HEK293 (cell line): ENCODE measurements at regions not wholly inside any gene's neighbourhood (a gene's known extent, or its start where the extent isn't known, plus 50 kb on each side); places are given as distances from the start of the nearest gene placed in this dataset.

Experiments
- CTCF ChIA-PET: fragments of 350-600 bp; formaldehyde crosslinking; extraction: SDS; loops from one replicate; lab custom pipeline; 2021; ENCODE audit warnings: antibody characterized with exemption; lab: Yijun Ruan, JAX
- POLR2A ChIA-PET: fragments of 300-600 bp; formaldehyde crosslinking; extraction: SDS; loops from one replicate; lab custom pipeline; 2020; ENCODE audit warnings: antibody characterized with exemption, inconsistent platforms; lab: Yijun Ruan, JAX
- H3K27ac ChIP-seq: fragments of 200-500 bp; sonication (Bioruptor generic); 2 replicates; pipeline ENCODE4 v1.5.1; 2014; ENCODE audit warnings: low read depth, low read length, control low read depth, inconsistent platforms; ENCODE audit errors: extremely low read depth
- H3K36me3 ChIP-seq, 2 experiments: fragments of 200-500 bp in 1 of 2; sonication (Bioruptor generic) in 1 of 2; 1 replicate in 1 of 2; 2 replicates in 1 of 2; pipeline ENCODE4 v1.5.1; 2014 to 2017; ENCODE audit warnings: inconsistent platforms in 2 of 2, low read length in 2 of 2; ENCODE audit not compliant: control insufficient read depth in 2 of 2, insufficient read depth in 1 of 2
- H3K4me1 ChIP-seq: fragments of 200-500 bp; sonication (Bioruptor generic); 2 replicates; pipeline ENCODE4 v1.5.1; 2014; ENCODE audit warnings: mild to moderate bottlenecking, low read length, inconsistent platforms; ENCODE audit not compliant: control insufficient read depth, insufficient read depth
- H3K4me3 ChIP-seq: 2 replicates; pipeline ENCODE4 v1.5.1; 2011; ENCODE audit warnings: low read depth, mild to moderate bottlenecking, control low read depth, low read length, moderate library complexity
- H3K9me3 ChIP-seq: fragments of 200-500 bp; sonication (Bioruptor generic); 2 replicates; pipeline ENCODE4 v1.5.1; 2014; ENCODE audit warnings: low read depth, low read length, inconsistent platforms; ENCODE audit not compliant: control insufficient read depth, insufficient read depth
- HOXD13 ChIP-seq: sonication (generic); formaldehyde crosslinking; IDR thresholded peaks from 2 replicates; pipeline ENCODE4 v1.8.0; 2022; ENCODE audit warnings: missing genetic modification reagents, borderline replicate concordance
- KLF16 ChIP-seq: fragments of 450-650 bp; formaldehyde crosslinking; IDR thresholded peaks from 2 replicates; pipeline ENCODE4 v1.5.1; 2017; ENCODE audit warnings: missing biosample characterization, missing genetic modification characterization
- KLF8 ChIP-seq: fragments of 450-650 bp; formaldehyde crosslinking; IDR thresholded peaks from 2 replicates; pipeline ENCODE4 v1.5.1; 2016; ENCODE audit warnings: missing biosample characterization, missing genetic modification characterization
- REPIN1 ChIP-seq: fragments of 450-650 bp; formaldehyde crosslinking; IDR thresholded peaks from 2 replicates; pipeline ENCODE4 v1.5.1; 2017; ENCODE audit warnings: missing biosample characterization, missing genetic modification characterization, low read depth
- SCRT2 ChIP-seq: fragments of 450-650 bp; formaldehyde crosslinking; IDR thresholded peaks from 2 replicates; pipeline ENCODE4 v1.5.1; 2016; ENCODE audit warnings: missing biosample characterization, missing genetic modification characterization
- SETDB1 ChIP-seq: IDR thresholded peaks from one replicate; pipeline ENCODE4 v1.6.1; 2017; ENCODE audit warnings: mild to moderate bottlenecking, low read length, moderate library complexity, mixed read lengths; ENCODE audit not compliant: insufficient read length
- SP2 ChIP-seq: fragments of 450-650 bp; formaldehyde crosslinking; IDR thresholded peaks from 2 replicates; pipeline ENCODE4 v1.5.1; 2016; ENCODE audit warnings: missing biosample characterization, missing genetic modification characterization
- ZBTB48 ChIP-seq: fragments of 450-650 bp; formaldehyde crosslinking; IDR thresholded peaks from 2 replicates; pipeline ENCODE4 v1.5.1; 2016; ENCODE audit warnings: missing biosample characterization, missing genetic modification characterization
- ZFHX2 ChIP-seq: fragments of 450-650 bp; formaldehyde crosslinking; conservative IDR thresholded peaks from 2 replicates; pipeline ENCODE4 v1.5.1; 2016; ENCODE audit warnings: missing biosample characterization, missing genetic modification characterization
- ZNF138 ChIP-seq: fragments of 450-650 bp; formaldehyde crosslinking; IDR thresholded peaks from 2 replicates; pipeline ENCODE4 v1.5.1; 2016; ENCODE audit warnings: missing biosample characterization, missing genetic modification characterization, borderline replicate concordance
- ZNF16 ChIP-seq: fragments of 450-650 bp; formaldehyde crosslinking; IDR thresholded peaks from 2 replicates; pipeline ENCODE4 v1.5.1; 2016; ENCODE audit warnings: low read depth, missing biosample characterization, missing genetic modification characterization
- ZNF19 ChIP-seq: fragments of 450-650 bp; formaldehyde crosslinking; IDR thresholded peaks from 2 replicates; pipeline ENCODE4; 2016; ENCODE audit warnings: missing biosample characterization, missing genetic modification characterization, low read depth
- ZNF239 ChIP-seq: fragments of 450-650 bp; formaldehyde crosslinking; IDR thresholded peaks from 2 replicates; pipeline ENCODE4 v1.5.1; 2016; ENCODE audit warnings: missing biosample characterization, missing genetic modification characterization
- ZNF24 ChIP-seq: fragments of 450-650 bp; formaldehyde crosslinking; IDR thresholded peaks from 2 replicates; pipeline ENCODE4 v1.5.1; 2016; ENCODE audit warnings: missing biosample characterization, missing genetic modification characterization
- ZNF292 ChIP-seq: fragments of 450-650 bp; formaldehyde crosslinking; IDR thresholded peaks from 2 replicates; pipeline ENCODE4 v1.5.1; 2016; ENCODE audit warnings: low read depth, missing biosample characterization, missing genetic modification characterization, borderline replicate concordance
- ZNF302 ChIP-seq: fragments of 450-650 bp; formaldehyde crosslinking; IDR thresholded peaks from 2 replicates; pipeline ENCODE4 v1.5.1; 2016; ENCODE audit warnings: missing biosample characterization, missing genetic modification characterization, low read depth
- ZNF311 ChIP-seq: fragments of 450-650 bp; formaldehyde crosslinking; IDR thresholded peaks from 2 replicates; pipeline ENCODE4 v1.5.1; 2017; ENCODE audit warnings: missing biosample characterization, missing genetic modification characterization, borderline replicate concordance
- ZNF394 ChIP-seq: fragments of 450-650 bp; formaldehyde crosslinking; IDR thresholded peaks from 2 replicates; pipeline ENCODE4 v1.5.1; 2016; ENCODE audit warnings: missing biosample characterization, missing genetic modification characterization, mild to moderate bottlenecking, moderate library complexity, borderline replicate concordance
- ZNF473 ChIP-seq: fragments of 450-650 bp; formaldehyde crosslinking; IDR thresholded peaks from 2 replicates; pipeline ENCODE4 v1.5.1; 2017; ENCODE audit warnings: missing biosample characterization, missing genetic modification characterization
- ZNF521 ChIP-seq: fragments of 450-650 bp; formaldehyde crosslinking; IDR thresholded peaks from 2 replicates; pipeline ENCODE4 v1.5.1; 2017; ENCODE audit warnings: missing biosample characterization, mild to moderate bottlenecking, missing genetic modification characterization
- ZNF558 ChIP-seq: fragments of 450-650 bp; formaldehyde crosslinking; IDR thresholded peaks from 2 replicates; pipeline ENCODE4 v1.5.1; 2016; ENCODE audit warnings: missing biosample characterization, missing genetic modification characterization
- ZNF560 ChIP-seq: fragments of 450-650 bp; formaldehyde crosslinking; IDR thresholded peaks from 2 replicates; pipeline ENCODE4 v1.5.1; 2017; ENCODE audit warnings: missing biosample characterization, missing genetic modification characterization, borderline replicate concordance
- ZNF585B ChIP-seq: fragments of 450-650 bp; formaldehyde crosslinking; IDR thresholded peaks from 2 replicates; pipeline ENCODE4 v1.5.1; 2016; ENCODE audit warnings: missing biosample characterization, missing genetic modification characterization
- ZNF658 ChIP-seq: fragments of 450-650 bp; formaldehyde crosslinking; IDR thresholded peaks from 2 replicates; pipeline ENCODE4; 2016; ENCODE audit warnings: missing biosample characterization, missing genetic modification characterization
- ZNF660 ChIP-seq: fragments of 450-650 bp; IDR thresholded peaks from 2 replicates; pipeline ENCODE4 v1.5.1; 2018; ENCODE audit warnings: missing biosample characterization, mild to moderate bottlenecking, missing genetic modification characterization
- ZNF76 ChIP-seq: fragments of 450-650 bp; formaldehyde crosslinking; IDR thresholded peaks from 2 replicates; pipeline ENCODE4; 2016; ENCODE audit warnings: low read depth, missing biosample characterization, missing genetic modification characterization, borderline replicate concordance
- TF ChIP-seq, protein P1 (sequence below): fragments of 450-650 bp; formaldehyde crosslinking; IDR thresholded peaks from 2 replicates; pipeline ENCODE4 v1.5.1; 2016; ENCODE audit warnings: missing biosample characterization, missing genetic modification characterization
- TF ChIP-seq, protein P2 (sequence below): fragments of 450-650 bp; formaldehyde crosslinking; IDR thresholded peaks from 2 replicates; pipeline ENCODE4 v1.5.1; 2016; ENCODE audit warnings: missing biosample characterization, missing genetic modification characterization, low read depth
- TF ChIP-seq, protein P3 (sequence below): fragments of 450-650 bp; formaldehyde crosslinking; IDR thresholded peaks from 2 replicates; pipeline ENCODE4 v1.5.1; 2016; ENCODE audit warnings: missing biosample characterization, missing genetic modification characterization
- TF ChIP-seq, protein P4 (sequence below): fragments of 450-650 bp; formaldehyde crosslinking; optimal IDR thresholded peaks from 2 replicates; pipeline ENCODE3; 2016; ENCODE audit warnings: missing biosample characterization, mild to moderate bottlenecking, missing genetic modification characterization

DNA sequence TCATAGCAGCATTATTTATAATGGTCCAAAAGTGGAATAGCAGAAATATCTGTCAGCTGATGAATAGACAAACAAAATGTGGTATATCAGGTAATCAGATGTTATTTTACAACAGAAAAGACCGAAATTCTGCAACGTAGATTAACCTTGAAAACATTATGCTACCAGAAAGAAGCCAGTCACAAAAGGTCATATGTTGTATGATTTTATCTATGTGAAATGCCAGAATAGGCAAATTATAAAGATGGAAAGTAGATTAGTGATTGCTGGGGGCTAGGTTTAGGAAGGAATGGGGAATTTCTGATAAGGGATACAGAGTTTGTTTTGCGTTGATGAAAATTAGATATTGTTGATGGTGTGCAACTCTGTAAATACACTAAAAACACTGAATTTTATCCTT, 165.0 kb upstream of the STMND1 start (continued):
- TF ChIP-seq ZFHX2 (tag by site-specific recombination), result no peak
- TF ChIP-seq SP2 (tag by site-specific recombination), result no peak
- TF ChIP-seq, all 188 proteins: peak for 0

DNA sequence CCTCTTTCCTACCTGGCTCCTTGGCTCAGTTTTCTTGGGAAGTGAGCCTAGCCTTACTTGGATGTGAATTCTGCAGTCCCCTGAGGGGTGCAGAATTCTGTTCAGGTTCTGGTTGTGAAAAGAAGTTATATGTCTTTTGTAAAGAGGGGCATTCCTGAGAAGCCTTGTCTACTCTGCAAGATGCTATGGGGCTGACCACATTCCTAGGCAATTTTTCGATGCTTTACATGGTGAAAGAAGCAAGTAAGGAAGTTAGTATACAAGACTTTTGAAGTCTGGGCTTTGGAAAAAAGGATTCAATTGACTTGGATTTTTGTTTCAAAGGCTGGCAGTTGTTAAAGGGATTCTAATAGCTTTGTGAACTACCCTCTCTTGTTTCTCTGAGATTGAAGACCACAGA, 167.9 kb upstream of the STMND1 start:
- no peaks in the 10 kb centered on the region for H3K36me3 ChIP-seq
- CTCF ChIA-PET, result interaction anchor here (0.9 kb wide), 1 partner anchor 9 kb away, joined by 3 read pairs; no protein-coding TSS in a partner anchor
- no peaks in the 10 kb centered on the region for H3K9me3 ChIP-seq
- TF ChIP-seq ZNF24 (tag by site-specific recombination) (no peak), ZNF585B (tag by site-specific recombination) (no peak), ZNF521 (tag by site-specific recombination) (no peak), ZNF16 (tag by site-specific recombination) (no peak), ZNF138 (tag by site-specific recombination) (no peak), ZNF394 (tag by site-specific recombination) (no peak), ZBTB48 (no peak), SCRT2 (no peak), SP2 (tag by site-specific recombination) (no peak), ZNF560 (no peak), ZNF292 (no peak), REPIN1 (tag by site-specific recombination) (no peak), ZNF302 (no peak), KLF8 (no peak), ZNF660 (tag by site-specific recombination) (no peak)
- TF ChIP-seq, protein P1, sequence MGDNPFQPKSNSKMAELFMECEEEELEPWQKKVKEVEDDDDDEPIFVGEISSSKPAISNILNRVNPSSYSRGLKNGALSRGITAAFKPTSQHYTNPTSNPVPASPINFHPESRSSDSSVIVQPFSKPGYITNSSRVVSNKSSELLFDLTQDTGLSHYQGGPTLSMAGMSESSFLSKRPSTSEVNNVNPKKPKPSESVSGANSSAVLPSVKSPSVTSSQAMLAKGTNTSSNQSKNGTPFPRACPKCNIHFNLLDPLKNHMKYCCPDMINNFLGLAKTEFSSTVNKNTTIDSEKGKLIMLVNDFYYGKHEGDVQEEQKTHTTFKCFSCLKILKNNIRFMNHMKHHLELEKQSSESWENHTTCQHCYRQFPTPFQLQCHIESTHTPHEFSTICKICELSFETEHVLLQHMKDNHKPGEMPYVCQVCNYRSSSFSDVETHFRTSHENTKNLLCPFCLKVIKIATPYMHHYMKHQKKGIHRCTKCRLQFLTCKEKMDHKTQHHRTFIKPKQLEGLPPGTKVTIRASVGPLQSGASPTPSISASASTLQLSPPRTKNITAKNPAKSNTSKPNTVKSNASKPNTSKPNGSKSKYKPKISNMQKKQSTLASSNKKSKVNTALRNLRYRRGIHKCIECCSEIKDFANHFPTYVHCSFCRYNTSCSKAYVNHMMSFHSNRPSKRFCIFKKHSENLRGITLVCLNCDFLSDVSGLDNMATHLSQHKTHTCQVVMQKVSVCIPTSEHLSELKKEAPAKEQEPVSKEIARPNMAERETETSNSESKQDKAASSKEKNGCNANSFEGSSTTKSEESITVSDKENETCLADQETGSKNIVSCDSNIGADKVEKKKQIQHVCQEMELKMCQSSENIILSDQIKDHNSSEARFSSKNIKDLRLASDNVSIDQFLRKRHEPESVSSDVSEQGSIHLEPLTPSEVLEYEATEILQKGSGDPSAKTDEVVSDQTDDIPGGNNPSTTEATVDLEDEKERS (tag by site-specific recombination), result no peak
- TF ChIP-seq, protein P2, sequence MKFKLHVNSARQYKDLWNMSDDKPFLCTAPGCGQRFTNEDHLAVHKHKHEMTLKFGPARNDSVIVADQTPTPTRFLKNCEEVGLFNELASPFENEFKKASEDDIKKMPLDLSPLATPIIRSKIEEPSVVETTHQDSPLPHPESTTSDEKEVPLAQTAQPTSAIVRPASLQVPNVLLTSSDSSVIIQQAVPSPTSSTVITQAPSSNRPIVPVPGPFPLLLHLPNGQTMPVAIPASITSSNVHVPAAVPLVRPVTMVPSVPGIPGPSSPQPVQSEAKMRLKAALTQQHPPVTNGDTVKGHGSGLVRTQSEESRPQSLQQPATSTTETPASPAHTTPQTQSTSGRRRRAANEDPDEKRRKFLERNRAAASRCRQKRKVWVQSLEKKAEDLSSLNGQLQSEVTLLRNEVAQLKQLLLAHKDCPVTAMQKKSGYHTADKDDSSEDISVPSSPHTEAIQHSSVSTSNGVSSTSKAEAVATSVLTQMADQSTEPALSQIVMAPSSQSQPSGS, result no peak
- TF ChIP-seq, protein P3, sequence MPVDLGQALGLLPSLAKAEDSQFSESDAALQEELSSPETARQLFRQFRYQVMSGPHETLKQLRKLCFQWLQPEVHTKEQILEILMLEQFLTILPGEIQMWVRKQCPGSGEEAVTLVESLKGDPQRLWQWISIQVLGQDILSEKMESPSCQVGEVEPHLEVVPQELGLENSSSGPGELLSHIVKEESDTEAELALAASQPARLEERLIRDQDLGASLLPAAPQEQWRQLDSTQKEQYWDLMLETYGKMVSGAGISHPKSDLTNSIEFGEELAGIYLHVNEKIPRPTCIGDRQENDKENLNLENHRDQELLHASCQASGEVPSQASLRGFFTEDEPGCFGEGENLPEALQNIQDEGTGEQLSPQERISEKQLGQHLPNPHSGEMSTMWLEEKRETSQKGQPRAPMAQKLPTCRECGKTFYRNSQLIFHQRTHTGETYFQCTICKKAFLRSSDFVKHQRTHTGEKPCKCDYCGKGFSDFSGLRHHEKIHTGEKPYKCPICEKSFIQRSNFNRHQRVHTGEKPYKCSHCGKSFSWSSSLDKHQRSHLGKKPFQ (tag by site-specific recombination), result no peak
- TF ChIP-seq, all 188 proteins: peak for 0
- H3K4me3 ChIP-seq, result no peak overlapping the region
- H3K4me1 ChIP-seq, result no peaks in the 10 kb centered on the region
- POLR2A ChIA-PET, result no interaction called here
- no peak overlapping the region for H3K27ac ChIP-seq

DNA sequence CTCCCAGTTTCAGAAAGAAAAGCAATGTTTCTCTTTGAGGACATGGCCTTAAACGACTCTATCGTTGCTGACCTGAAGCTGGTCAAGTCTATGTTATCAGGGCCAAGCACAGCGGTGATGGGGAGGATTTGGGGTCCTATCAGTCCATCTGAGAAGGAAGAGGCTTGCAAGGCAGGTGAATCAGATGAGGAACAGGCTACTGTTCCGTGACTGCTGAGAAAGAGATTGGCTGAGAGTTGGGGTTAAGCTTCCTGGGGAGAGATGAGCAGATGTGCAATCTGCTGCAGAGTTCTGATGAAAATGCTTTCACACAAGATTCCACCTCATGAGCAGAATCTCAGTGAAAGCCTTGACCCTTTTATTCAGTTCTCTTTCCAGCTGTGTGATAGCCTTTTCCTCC, 168.3 kb upstream of the STMND1 start:
- CTCF ChIA-PET, result interaction anchor here (0.6 to 0.9 kb wide), 2 partner anchors 9 to 1642 kb away, joined by 3 to 5 read pairs; no protein-coding TSS in a partner anchor
- Histone ChIP-seq H3K9me3 (no peaks in the 10 kb centered on the region), H3K36me3 (no peaks in the 10 kb centered on the region), H3K4me1 (no peaks in the 10 kb centered on the region), H3K27ac (no peak overlapping the region), H3K4me3 (no peak overlapping the region)
- POLR2A ChIA-PET, result no interaction called here
- TF ChIP-seq SETDB1 (no peak), HOXD13 (CRISPR knock-in tag) (no peak), ZNF311 (no peak), ZNF658 (tag by site-specific recombination) (no peak), KLF16 (tag by site-specific recombination) (no peak), ZNF19 (tag by site-specific recombination) (no peak), ZNF239 (tag by site-specific recombination) (no peak), ZNF473 (tag by site-specific recombination) (no peak), ZNF76 (tag by site-specific recombination) (no peak), ZNF558 (no peak)
- TF ChIP-seq, protein P4, sequence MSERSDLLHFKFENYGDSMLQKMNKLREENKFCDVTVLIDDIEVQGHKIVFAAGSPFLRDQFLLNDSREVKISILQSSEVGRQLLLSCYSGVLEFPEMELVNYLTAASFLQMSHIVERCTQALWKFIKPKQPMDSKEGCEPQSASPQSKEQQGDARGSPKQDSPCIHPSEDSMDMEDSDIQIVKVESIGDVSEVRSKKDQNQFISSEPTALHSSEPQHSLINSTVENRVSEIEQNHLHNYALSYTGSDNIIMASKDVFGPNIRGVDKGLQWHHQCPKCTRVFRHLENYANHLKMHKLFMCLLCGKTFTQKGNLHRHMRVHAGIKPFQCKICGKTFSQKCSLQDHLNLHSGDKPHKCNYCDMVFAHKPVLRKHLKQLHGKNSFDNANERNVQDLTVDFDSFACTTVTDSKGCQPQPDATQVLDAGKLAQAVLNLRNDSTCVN (tag by site-specific recombination), result no peak
